ENCODE measurements at regions not wholly inside any gene's neighbourhood (a gene's known extent, or its start where the extent isn't known, plus 50 kb on each side); places are given as distances from the start of the nearest gene placed in this dataset.

- Histone ChIP-seq H3K36me3 (ENCODE audit: control insufficient read depth, insufficient read depth, low read length) (no peaks in the 10 kb centered on the region), H3K27me3 (ENCODE audit: control insufficient read depth, insufficient read depth, low read length) (no peaks in the 10 kb centered on the region), H3K27ac (ENCODE audit: low read depth, low read length) (no peak overlapping the region), H3K9me3 (ENCODE audit: control insufficient read depth, insufficient read depth, low read depth, low read length) (peaks cover 4% of the 10 kb centered on the region), H3K4me3 (ENCODE audit: low read depth, low read length) (no peak overlapping the region), H3K9ac (ENCODE audit: low read length) (no peak overlapping the region), H3K4me1 (ENCODE audit: control insufficient read depth, insufficient read depth, low read length) (no peaks in the 10 kb centered on the region)
Measured at GRCh38 chr5:54927097-54927746, 58.2 kb downstream of the ESM1 start.

GRCh38 chr5:54924487-54924886 lies 60.9 kb downstream of the ESM1 start:
- H3K4me1 ChIP-seq (ENCODE audit: control insufficient read depth, insufficient read depth, low read length): no peaks in the 10 kb centered on the region

GRCh38 chr5:54917323-54917722 lies 68.1 kb downstream of the ESM1 start:
- no peak overlapping the region for H3K27ac ChIP-seq (ENCODE audit: low read depth, low read length)
- H3K9ac ChIP-seq (ENCODE audit: low read length): no peak overlapping the region
- no peaks in the 10 kb centered on the region for H3K36me3 ChIP-seq (ENCODE audit: control insufficient read depth, insufficient read depth, low read length)
- no peak overlapping the region for H3K4me3 ChIP-seq (ENCODE audit: low read depth, low read length)
- H3K4me1 ChIP-seq (ENCODE audit: control insufficient read depth, insufficient read depth, low read length): no peaks in the 10 kb centered on the region
- no peaks in the 10 kb centered on the region for H3K9me3 ChIP-seq (ENCODE audit: control insufficient read depth, insufficient read depth, low read depth, low read length)
- H3K27me3 ChIP-seq (ENCODE audit: control insufficient read depth, insufficient read depth, low read length): no peaks in the 10 kb centered on the region

More at GRCh38 chr5:54924487-54924886, 60.9 kb downstream of the ESM1 start:
- Histone ChIP-seq H3K9ac (ENCODE audit: low read length) (no peak overlapping the region), H3K9me3 (ENCODE audit: control insufficient read depth, insufficient read depth, low read depth, low read length) (peaks cover 4% of the 10 kb centered on the region), H3K36me3 (ENCODE audit: control insufficient read depth, insufficient read depth, low read length) (no peaks in the 10 kb centered on the region), H3K27me3 (ENCODE audit: control insufficient read depth, insufficient read depth, low read length) (no peaks in the 10 kb centered on the region), H3K4me3 (ENCODE audit: low read depth, low read length) (no peak overlapping the region), H3K27ac (ENCODE audit: low read depth, low read length) (no peak overlapping the region)

DNA sequence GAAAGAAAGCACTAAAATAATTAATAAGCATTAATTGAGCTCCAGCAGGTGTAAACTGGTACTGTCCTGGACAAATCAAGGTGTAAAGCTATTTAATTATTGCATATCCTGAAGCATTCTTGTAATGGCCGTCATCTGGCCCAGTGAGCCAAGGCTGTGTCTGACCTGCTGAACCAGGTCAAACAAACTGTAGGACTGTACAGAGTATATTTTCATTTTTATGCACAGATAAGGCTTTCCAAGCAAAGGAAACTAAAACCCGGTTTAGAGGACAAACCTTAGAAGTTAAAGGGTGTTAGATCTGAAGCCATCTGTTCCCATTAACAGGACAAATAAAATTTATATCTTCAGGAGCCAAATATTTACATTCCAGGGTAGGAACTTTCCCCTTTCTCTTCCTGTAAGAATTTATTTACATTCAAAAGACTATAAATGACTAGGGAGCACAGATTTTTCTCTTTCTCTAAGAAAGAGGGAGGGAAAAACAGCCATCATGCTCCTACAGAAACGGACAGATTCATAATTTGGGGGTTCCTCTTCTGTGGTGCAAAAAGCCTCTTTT lies 69.8 kb downstream of the ESM1 start:
- no peaks in the 10 kb centered on the region for H3K4me1 ChIP-seq (ENCODE audit: control insufficient read depth, insufficient read depth, low read length)
- no peaks in the 10 kb centered on the region for H3K27me3 ChIP-seq (ENCODE audit: control insufficient read depth, insufficient read depth, low read length)
- H3K27ac ChIP-seq (ENCODE audit: low read depth, low read length): no peak overlapping the region
- no peaks in the 10 kb centered on the region for H3K9me3 ChIP-seq (ENCODE audit: control insufficient read depth, insufficient read depth, low read depth, low read length)
- no peak overlapping the region for H3K4me3 ChIP-seq (ENCODE audit: low read depth, low read length)
- no peaks in the 10 kb centered on the region for H3K36me3 ChIP-seq (ENCODE audit: control insufficient read depth, insufficient read depth, low read length)
- no peak overlapping the region for H3K9ac ChIP-seq (ENCODE audit: low read length)

GRCh38 chr5:54912021-54912420 lies 73.4 kb downstream of the ESM1 start:
- Histone ChIP-seq H3K9ac (ENCODE audit: low read length) (no peak overlapping the region), H3K9me3 (ENCODE audit: control insufficient read depth, insufficient read depth, low read depth, low read length) (no peaks in the 10 kb centered on the region), H3K27ac (ENCODE audit: low read depth, low read length) (no peak overlapping the region), H3K27me3 (ENCODE audit: control insufficient read depth, insufficient read depth, low read length) (no peaks in the 10 kb centered on the region), H3K4me3 (ENCODE audit: low read depth, low read length) (no peak overlapping the region), H3K4me1 (ENCODE audit: control insufficient read depth, insufficient read depth, low read length) (no peaks in the 10 kb centered on the region), H3K36me3 (ENCODE audit: control insufficient read depth, insufficient read depth, low read length) (no peaks in the 10 kb centered on the region)

GRCh38 chr5:54909911-54910870 lies 75.2 kb downstream of the ESM1 start:
- no peak overlapping the region for H3K4me3 ChIP-seq (ENCODE audit: low read depth, low read length)
- no peaks in the 10 kb centered on the region for H3K27me3 ChIP-seq (ENCODE audit: control insufficient read depth, insufficient read depth, low read length)
- H3K9me3 ChIP-seq (ENCODE audit: control insufficient read depth, insufficient read depth, low read depth, low read length): no peaks in the 10 kb centered on the region
- H3K9ac ChIP-seq (ENCODE audit: low read length): no peak overlapping the region
- no peaks in the 10 kb centered on the region for H3K4me1 ChIP-seq (ENCODE audit: control insufficient read depth, insufficient read depth, low read length)
- H3K36me3 ChIP-seq (ENCODE audit: control insufficient read depth, insufficient read depth, low read length): no peaks in the 10 kb centered on the region
- H3K27ac ChIP-seq (ENCODE audit: low read depth, low read length): no peak overlapping the region

DNA sequence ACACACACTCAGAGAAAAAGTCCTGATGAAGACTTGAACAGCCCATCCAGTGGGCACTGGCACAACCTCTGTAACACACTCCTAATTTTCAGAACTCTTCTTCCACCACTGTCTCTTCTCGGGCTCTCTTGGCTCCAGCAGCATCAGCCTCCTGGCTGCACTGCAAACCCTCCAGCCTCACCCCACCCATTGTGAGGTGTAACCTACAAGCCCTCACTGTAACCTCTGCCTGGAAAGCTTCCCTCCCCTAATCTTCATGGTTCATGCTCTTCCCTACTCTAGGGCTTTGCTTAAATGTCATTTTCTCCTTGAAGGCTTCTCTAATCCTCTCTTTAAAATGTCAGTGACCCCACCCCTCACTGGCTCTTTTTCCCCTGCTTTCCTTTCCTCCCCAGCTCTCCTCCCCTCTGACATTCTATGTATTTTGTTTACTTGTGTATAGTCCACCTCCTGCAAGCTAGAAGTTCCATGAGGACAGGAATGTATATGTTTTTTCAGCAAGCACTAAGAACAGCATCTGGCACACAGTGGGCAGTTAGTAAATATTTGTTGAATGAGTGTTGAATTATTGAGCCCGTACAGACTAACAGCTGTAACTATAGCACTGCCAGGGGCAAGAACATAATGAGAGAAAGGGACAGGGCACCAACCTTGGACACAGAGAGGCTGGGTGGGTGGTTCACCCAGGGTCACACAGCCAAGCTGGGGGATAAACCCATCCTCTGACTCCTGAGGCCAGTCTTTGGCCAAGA lies 76.4 kb downstream of the ESM1 start:
- H3K36me3 ChIP-seq (ENCODE audit: control insufficient read depth, insufficient read depth, low read length): no peaks in the 10 kb centered on the region
- H3K9me3 ChIP-seq (ENCODE audit: control insufficient read depth, insufficient read depth, low read depth, low read length): no peaks in the 10 kb centered on the region
- no peak overlapping the region for H3K4me3 ChIP-seq (ENCODE audit: low read depth, low read length)
- H3K27ac ChIP-seq (ENCODE audit: low read depth, low read length): no peak overlapping the region
- no peak overlapping the region for H3K9ac ChIP-seq (ENCODE audit: low read length)
- H3K4me1 ChIP-seq (ENCODE audit: control insufficient read depth, insufficient read depth, low read length): no peaks in the 10 kb centered on the region
- H3K27me3 ChIP-seq (ENCODE audit: control insufficient read depth, insufficient read depth, low read length): no peaks in the 10 kb centered on the region

DNA sequence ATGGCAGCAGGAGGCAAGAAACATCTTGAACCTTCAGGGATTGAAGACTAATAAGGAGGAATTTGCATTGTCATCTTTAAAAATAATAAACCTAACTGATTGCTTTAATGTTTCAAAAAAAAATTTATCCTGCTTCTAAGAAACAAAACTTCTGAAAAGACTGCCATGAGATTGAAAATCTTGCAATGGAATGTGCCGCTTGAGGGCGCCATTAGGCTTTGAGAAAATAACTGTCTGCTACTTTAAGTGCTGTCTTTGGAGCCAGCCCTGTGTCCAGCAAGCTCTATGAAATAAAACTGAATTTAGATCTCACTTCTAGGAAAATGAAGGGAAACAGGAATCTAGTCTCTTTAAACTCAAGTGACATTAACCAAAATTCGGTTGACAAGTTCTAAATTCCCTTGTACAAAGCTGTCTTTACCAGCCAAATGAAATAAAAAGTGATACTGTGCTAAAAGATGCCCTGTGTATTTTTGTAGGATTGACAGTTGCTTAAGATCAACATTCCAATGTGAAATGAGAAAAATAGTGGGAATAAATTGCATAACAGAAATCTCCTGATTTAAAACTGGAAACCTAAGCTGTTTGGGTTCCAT lies 79.4 kb downstream of the ESM1 start:
- Histone ChIP-seq H3K4me3 (ENCODE audit: low read depth, low read length) (no peak overlapping the region), H3K4me1 (ENCODE audit: control insufficient read depth, insufficient read depth, low read length) (no peaks in the 10 kb centered on the region), H3K27ac (ENCODE audit: low read depth, low read length) (no peak overlapping the region), H3K9ac (ENCODE audit: low read length) (no peak overlapping the region), H3K36me3 (ENCODE audit: control insufficient read depth, insufficient read depth, low read length) (no peaks in the 10 kb centered on the region), H3K27me3 (ENCODE audit: control insufficient read depth, insufficient read depth, low read length) (no peaks in the 10 kb centered on the region), H3K9me3 (ENCODE audit: control insufficient read depth, insufficient read depth, low read depth, low read length) (no peaks in the 10 kb centered on the region)

GRCh38 chr5:54905246-54905795 lies 80.1 kb downstream of the ESM1 start:
- no peaks in the 10 kb centered on the region for H3K36me3 ChIP-seq (ENCODE audit: control insufficient read depth, insufficient read depth, low read length)
- H3K4me1 ChIP-seq (ENCODE audit: control insufficient read depth, insufficient read depth, low read length): no peaks in the 10 kb centered on the region

GRCh38 chr5:54904425-54904824 lies 81.0 kb downstream of the ESM1 start:
- Histone ChIP-seq H3K4me1 (ENCODE audit: control insufficient read depth, insufficient read depth, low read length) (no peaks in the 10 kb centered on the region), H3K36me3 (ENCODE audit: control insufficient read depth, insufficient read depth, low read length) (no peaks in the 10 kb centered on the region), H3K27me3 (ENCODE audit: control insufficient read depth, insufficient read depth, low read length) (no peaks in the 10 kb centered on the region), H3K27ac (ENCODE audit: low read depth, low read length) (no peak overlapping the region), H3K4me3 (ENCODE audit: low read depth, low read length) (no peak overlapping the region), H3K9me3 (ENCODE audit: control insufficient read depth, insufficient read depth, low read depth, low read length) (no peaks in the 10 kb centered on the region), H3K9ac (ENCODE audit: low read length) (no peak overlapping the region)

More at GRCh38 chr5:54905246-54905795, 80.1 kb downstream of the ESM1 start:
- H3K4me3 ChIP-seq (ENCODE audit: low read depth, low read length): no peak overlapping the region
- H3K27me3 ChIP-seq (ENCODE audit: control insufficient read depth, insufficient read depth, low read length): no peaks in the 10 kb centered on the region
- H3K9me3 ChIP-seq (ENCODE audit: control insufficient read depth, insufficient read depth, low read depth, low read length): no peaks in the 10 kb centered on the region
- no peak overlapping the region for H3K9ac ChIP-seq (ENCODE audit: low read length)
- H3K27ac ChIP-seq (ENCODE audit: low read depth, low read length): no peak overlapping the region

All from HUES6 (cell line).